ENCODE measurements at regions not wholly inside any gene's neighbourhood (a gene's known extent, or its start where the extent isn't known, plus 50 kb on each side); places are given as distances from the start of the nearest gene placed in this dataset.

GRCh38 chr20:20827992-20828597, 115.7 kb upstream of the RALGAPA2 start (continued):
- TF ChIP-seq CTCFL (IDR thresholded peaks at IDR 0.05; ENCODE audit: borderline replicate concordance, insufficient read depth, low read depth, low read length, poor library complexity, severe bottlenecking) (no peak), HDAC6 (IDR thresholded peaks at IDR 0.05; ENCODE audit: low read depth, low read length) (no peak), SNIP1 (IDR thresholded peaks at IDR 0.05; ENCODE audit: low read depth) (no peak)

- ATAC-seq (peak; percentile 77), FAIRE-seq (peak; percentile 71), DNase-seq (ENCODE audit: extremely low read depth in 1 of 4, low spot score in 3 of 4) (peak; percentile 42 to 54 (median 47))
- in situ Hi-C loops (cut with MboI) (loop anchor here (25.0 kb wide), 1 partner anchor 738 kb away; no protein-coding TSS in a partner anchor), intact Hi-C loops (cut with micrococcal nuclease) (loop anchor here (1.0 to 5.0 kb wide), 2 partner anchors 160 to 743 kb away; no protein-coding TSS in a partner anchor)
- H4K20me1 ChIP-seq (replicated peaks; ENCODE audit: control insufficient read depth, insufficient read depth, low read length): no peaks in the 10 kb centered on the region
- H3K9me3 ChIP-seq (replicated peaks; ENCODE audit: control insufficient read depth, insufficient read depth, low read depth, low read length): no peaks in the 10 kb centered on the region
- no peak overlapping the region for H2AFZ ChIP-seq (ENCODE audit: low read depth, low read length)
- H3K4me3 ChIP-seq: no peak overlapping the region
- no peaks in the 10 kb centered on the region for H3K36me3 ChIP-seq (ENCODE audit: control insufficient read depth, insufficient read depth, low read length)
- under 1% methylated on average over 16 of the region's 18 CpGs for WGBS (ENCODE audit: insufficient coverage, low coverage, missing lambda C conversion rate)
- no peaks in the 10 kb centered on the region for H3K79me2 ChIP-seq (ENCODE audit: control insufficient read depth, insufficient read depth, low read length)
- H3K9me1 ChIP-seq (ENCODE audit: control insufficient read depth, insufficient read depth, low read length): no peaks in the 10 kb centered on the region
- H3K4me1 ChIP-seq (replicated peaks in 1 of 2; ENCODE audit: control insufficient read depth in 2 of 2, insufficient read depth in 2 of 2, low read length in 2 of 2): no peaks in the 10 kb centered on the region; a peak in 1 of 5 replicates
- no TSS peak for BruUV-seq (replicated peaks)
- ChIA-PET CTCF (ENCODE audit: low intra/inter-chr PET ratio) (interaction anchor here (1.0 kb wide), 1 partner anchor 161 kb away, joined by 3 read pairs; no protein-coding TSS in a partner anchor), POLR2A (interaction anchor here (0.7 to 0.9 kb wide), 2 partner anchors 14 to 73 kb away, joined by 3 to 5 read pairs; no protein-coding TSS in a partner anchor)
- no peak overlapping the region for H3K4me2 ChIP-seq (ENCODE audit: insufficient read depth, low read length)
- H3K27me3 ChIP-seq (ENCODE audit: control insufficient read depth in 2 of 2, insufficient read depth in 2 of 2, low read length in 2 of 2): peaks cover 0 to 6% of the 10 kb centered on the region in 2 experiments; a peak in 3 of 5 replicates
- no peak overlapping the region for H3K27ac ChIP-seq (ENCODE audit: extremely low read depth, low read depth, low read length)
- no peak overlapping the region for H3K9ac ChIP-seq (ENCODE audit: insufficient read depth in 1 of 2, low read depth in 2 of 2, low read length in 2 of 2)
- no peak for TF ChIP-seq HNRNPUL1 (IDR thresholded peaks at IDR 0.05; ENCODE audit: low read length)
- no peak for TF ChIP-seq LEF1 (IDR thresholded peaks at IDR 0.05)
- TF ChIP-seq SP1 (CRISPR knock-in tag; IDR thresholded peaks at IDR 0.05): no peak
- TF ChIP-seq REST (IDR thresholded peaks at IDR 0.05; ENCODE audit: borderline replicate concordance): peak; percentile 29; the same call in 1 of the 2 replicates
- no peak for TF ChIP-seq REST (CRISPR knock-in tag; IDR thresholded peaks at IDR 0.05; ENCODE audit: low read depth)
- TF ChIP-seq RBM39 (optimal IDR thresholded peaks at IDR 0.05; ENCODE audit: low read depth, low read length): no peak
- TF ChIP-seq ZKSCAN1 (IDR thresholded peaks at IDR 0.05; ENCODE audit: low read depth, low read length): no peak
Measured at GRCh38 chr20:20824924-20825584, 112.6 kb upstream of the RALGAPA2 start.

Measured in K562 (cell line).